HG02763 (cell line): ENCODE measurements at regions not wholly inside any gene's neighbourhood (a gene's known extent, or its start where the extent isn't known, plus 50 kb on each side); places are given as distances from the start of the nearest gene placed in this dataset.
A peak's percentile ranks its signal among the peaks of the same experiment; 100 is the strongest.
"Not testable (repeated sequence)": the region's sequence is repeated elsewhere in the genome, so short reads cannot be mapped to it uniquely, and the experiment has no call there.

ENCODE experiments used
- ATAC-seq: cut with Tn5 transposase; IDR thresholded peaks from one replicate; pipeline ENCODE4 v1.9.1; 2021; ENCODE audit warnings: mild to moderate bottlenecking, moderate library complexity; ENCODE audit not compliant: unreplicated experiment

DNA sequence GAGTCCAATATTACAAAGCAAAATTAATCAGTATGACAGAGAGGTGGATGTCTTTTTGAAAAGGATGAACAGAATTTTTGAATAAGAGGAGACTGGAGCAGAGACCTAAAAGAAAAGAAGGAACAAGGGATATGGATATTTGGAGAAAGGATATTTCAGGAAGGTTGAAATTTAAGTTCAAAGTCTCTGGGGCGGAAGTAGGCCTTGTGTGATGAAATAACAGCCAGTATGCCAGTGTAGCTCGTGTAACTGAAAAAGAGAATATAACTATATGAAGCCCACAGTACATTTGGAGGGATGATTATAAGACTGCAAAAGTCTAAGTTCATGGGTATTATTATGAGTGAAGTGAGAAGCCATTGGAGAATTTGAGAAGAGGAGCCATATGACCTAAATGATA lies 766.7 kb downstream of the GBE1 start:
- no peak for ATAC-seq

GRCh38 chr3:80994085-80994665 lies 767.3 kb downstream of the GBE1 start:
- ATAC-seq: no peak

DNA sequence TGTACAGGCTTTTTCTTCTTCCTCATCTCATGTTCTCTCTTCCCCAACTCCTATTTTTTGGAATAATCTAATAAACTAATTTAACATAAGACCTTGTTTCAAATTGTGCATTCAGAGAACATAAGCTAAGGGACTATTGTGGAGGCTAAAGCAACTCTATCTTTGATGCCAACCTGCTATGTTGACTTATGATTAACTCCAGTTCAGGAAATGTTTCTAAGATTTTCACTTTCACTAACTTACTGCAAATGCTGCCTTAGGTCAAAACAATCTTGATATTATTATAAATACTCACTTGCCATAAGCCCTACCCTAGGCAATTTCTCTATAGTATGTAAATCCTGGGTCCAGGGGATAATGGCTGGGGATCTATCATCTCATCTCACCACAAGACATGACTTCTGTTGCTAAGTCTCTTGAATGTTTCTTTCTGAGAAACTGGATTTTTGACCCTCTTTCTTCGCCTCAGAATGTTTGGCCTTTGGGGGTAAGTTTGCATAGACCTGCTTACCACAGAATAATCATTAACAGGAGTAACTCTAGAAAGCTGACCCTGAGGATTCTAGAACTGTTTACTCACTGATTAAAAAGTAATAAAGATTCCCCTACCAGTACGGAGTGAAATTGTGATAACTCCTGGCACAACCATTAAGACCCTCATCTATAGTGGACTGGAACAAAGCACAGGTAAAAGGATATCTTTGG lies 768.1 kb downstream of the GBE1 start:
- ATAC-seq: peak; percentile 74

DNA sequence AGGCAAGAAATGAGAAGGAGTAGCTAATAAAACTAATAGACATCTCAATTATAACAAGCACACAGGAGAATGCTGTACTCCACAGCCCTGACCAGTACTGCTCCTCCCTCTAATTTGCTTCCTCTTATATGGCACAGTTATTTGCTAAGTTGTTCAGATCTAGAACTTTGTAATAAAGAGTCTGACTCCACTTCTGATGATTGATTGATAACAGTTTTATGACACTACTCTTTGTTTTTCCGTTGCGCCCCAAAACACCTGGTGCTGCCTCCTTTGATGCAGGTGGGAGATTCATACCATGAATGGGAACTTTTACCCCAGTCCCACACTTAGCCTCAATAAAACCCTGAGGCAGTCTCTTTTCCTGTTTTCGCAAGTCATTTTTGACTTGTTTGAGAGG lies 777.7 kb downstream of the GBE1 start:
- ATAC-seq: no peak

GRCh38 chr3:80978216-80978969 lies 783.1 kb downstream of the GBE1 start:
- no peak for ATAC-seq

DNA sequence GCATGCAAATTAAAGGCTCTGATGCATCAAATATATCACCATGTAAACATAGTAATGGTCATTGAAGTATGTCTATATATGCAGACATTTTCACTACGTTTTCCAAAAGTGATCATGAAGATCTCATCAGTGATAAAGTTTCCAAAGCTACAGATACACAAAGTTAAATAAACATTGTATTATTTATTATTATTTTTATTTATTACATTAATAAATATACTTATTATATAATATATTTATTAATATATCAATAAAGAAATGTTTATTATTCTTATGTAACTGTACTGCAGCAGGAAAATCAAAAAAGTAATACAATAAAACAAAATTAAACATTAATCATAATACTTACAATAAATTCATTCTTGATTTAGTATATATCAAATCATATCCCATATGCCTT lies 791.2 kb downstream of the GBE1 start:
- ATAC-seq: no peak

GRCh38 chr3:80929576-80929975 lies 831.9 kb downstream of the GBE1 start:
- no peak for ATAC-seq

- no peak for ATAC-seq
Measured at GRCh38 chr3:80914854-80915253, 846.6 kb downstream of the GBE1 start.

GRCh38 chr3:80898211-80898610 lies 863.2 kb downstream of the GBE1 start:
- no peak for ATAC-seq

DNA sequence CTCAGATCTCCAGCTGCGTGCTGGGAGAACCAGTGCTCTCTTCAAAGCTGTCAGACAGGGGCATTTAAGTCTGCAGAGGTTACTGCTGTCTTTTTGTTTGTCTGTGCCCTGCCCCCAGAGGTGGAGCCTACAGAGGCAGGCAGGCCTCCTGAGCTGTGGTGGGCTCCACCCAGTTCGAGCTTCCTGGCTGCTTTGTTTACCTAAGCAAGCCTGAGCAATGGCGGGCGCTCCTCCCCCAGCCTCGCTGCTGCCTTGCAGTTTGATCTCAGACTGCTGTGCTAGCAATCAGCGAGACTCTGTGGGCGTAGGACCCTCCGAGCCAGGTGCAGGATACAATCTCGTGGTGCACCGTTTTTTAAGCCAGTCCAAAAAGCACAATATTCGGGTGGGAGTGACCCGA lies 864.4 kb downstream of the GBE1 start:
- not testable (repeated sequence) for ATAC-seq

DNA sequence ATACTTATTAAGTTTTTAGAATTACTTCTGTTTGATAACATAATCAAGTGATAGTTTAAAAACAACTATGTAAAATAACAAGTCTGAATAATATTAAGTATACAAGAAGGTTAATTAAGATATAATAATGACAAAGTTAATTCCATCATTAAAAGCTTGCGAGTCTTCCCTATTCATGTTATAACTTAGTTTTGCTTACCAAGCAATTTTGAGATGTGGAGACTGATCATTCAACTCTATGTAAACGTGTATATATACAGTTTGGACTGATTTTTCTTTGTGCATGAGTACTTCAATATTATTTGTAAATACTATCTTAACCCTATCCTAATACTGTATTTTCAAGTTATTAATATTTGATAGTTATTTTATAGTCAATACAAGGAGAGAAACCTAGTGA lies 870.9 kb downstream of the GBE1 start:
- no peak for ATAC-seq

DNA sequence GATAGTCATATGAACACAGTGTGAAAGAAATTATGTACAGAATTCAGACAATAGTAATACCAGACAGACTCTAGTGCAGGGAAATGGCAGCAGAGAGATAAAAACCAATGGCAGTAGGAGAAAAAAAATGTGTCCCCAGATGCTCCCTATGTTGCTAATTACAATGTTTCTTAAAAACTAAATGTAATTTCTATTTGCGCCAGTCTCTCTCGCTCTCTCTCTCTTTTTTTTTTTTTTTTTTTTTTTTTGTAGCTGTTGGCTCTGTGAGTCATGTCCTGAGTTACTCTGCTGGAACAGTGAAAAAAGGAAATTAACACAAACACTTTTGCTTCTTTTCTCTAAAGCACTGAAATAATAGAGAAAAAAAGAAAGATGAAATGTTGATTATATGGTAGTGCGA lies 871.9 kb downstream of the GBE1 start:
- no peak for ATAC-seq

DNA sequence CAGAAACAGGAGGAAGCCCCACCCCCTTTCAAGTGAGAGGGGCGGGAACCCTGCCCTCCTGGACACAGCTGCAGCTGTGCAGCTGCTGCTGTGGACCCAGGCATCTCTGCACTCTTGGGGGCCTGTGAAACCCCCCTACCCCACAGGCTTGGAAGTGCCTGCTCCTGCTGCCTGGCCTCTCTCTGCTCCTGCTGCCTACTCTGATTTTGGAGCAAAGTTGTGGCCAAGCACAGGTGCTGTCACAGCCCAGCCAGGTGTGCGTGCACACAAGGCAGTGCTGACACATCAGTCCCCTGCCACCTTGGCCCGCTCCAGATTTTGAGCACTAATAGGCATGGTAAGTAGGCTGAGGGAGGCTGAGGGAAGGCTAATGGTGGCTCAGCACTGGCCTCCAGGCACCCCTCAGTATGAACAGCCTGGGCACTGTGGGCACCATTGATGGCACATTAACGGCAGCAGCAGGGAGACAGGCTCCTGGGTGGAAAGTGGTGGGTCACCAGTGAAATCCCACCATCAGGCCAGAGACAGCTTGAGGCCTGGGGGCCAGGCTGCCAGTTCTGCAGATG lies 890.9 kb downstream of the GBE1 start:
- ATAC-seq: no peak

DNA sequence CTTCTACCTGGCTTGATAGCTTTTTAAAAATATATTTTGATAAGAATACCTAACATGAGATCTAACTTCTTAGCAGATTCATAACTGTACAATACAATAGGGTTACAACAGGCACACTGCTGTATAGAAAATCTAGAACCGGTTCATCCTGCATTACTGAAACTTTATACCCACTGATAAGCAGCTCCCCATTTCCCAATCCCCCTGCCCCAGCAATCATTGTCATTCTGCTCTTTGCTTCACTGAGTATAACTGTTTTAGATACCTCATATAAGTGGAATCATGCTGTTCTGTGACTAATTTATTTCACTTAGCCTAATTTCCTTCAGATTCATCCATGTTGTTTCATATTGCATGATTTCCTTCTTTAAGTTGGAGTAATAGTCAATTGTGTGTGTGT lies 906.0 kb downstream of the GBE1 start:
- no peak for ATAC-seq

DNA sequence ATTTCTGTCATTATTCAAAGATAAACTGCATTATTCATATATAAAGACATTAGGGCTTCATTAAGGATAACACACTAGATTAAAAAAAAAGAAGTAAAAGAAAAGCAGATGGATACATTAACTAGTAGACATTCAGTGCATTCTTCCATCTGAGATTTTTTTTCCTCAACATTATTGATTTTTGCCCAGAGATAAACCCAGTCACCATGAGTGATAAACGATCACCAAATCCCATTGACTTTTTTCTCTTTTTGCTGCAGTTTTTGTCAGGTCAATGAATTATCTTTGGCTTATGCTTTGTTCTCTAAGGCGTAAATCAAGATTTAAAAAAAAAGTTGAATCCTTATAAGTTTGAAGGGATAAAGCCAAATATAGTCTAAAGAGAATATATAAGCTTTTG lies 925.0 kb downstream of the GBE1 start:
- no peak for ATAC-seq

DNA sequence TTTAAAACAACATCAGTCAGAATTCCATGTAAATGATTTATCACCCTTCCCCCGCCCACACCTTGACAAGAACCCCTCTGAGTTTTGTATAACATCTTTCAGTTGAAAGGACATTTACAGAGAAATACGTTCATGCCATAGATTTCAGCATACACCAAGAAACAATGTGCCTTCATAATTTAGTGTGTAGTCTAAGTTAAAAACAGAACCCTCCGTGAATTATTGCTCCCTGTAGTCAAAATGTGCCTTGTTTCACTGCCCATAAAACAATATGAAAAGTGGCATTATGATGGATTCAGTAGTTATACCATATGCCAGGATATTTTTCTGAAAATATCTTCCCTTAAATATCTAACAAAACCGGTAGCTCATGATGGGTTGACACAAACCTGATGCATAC lies 953.9 kb downstream of the GBE1 start:
- ATAC-seq: no peak

GRCh38 chr3:80806673-80807072 lies 954.8 kb downstream of the GBE1 start:
- no peak for ATAC-seq

- no peak for ATAC-seq
Measured at GRCh38 chr3:80788914-80789313, 972.5 kb downstream of the GBE1 start.

GRCh38 chr3:80785875-80786274 lies 975.6 kb downstream of the GBE1 start:
- no peak for ATAC-seq

- ATAC-seq: no peak
Measured at GRCh38 chr3:80785475-80785874, 976.0 kb downstream of the GBE1 start.

- ATAC-seq: no peak
Measured at GRCh38 chr3:80771085-80771484, 990.4 kb downstream of the GBE1 start.
